HEK293 (cell line): ENCODE measurements at regions not wholly inside any gene's neighbourhood (a gene's known extent, or its start where the extent isn't known, plus 50 kb on each side); places are given as distances from the start of the nearest gene placed in this dataset.

Source experiments
- CTCF ChIA-PET: fragments of 350-600 bp; formaldehyde crosslinking; extraction: SDS; loops from one replicate; lab custom pipeline; 2021; ENCODE audit warnings: antibody characterized with exemption; lab: Yijun Ruan, JAX
- POLR2A ChIA-PET: fragments of 300-600 bp; formaldehyde crosslinking; extraction: SDS; loops from one replicate; lab custom pipeline; 2020; ENCODE audit warnings: antibody characterized with exemption, inconsistent platforms; lab: Yijun Ruan, JAX
- H3K27ac ChIP-seq: fragments of 200-500 bp; sonication (Bioruptor generic); 2 replicates; pipeline ENCODE4 v1.5.1; 2014; ENCODE audit warnings: low read depth, low read length, control low read depth, inconsistent platforms; ENCODE audit errors: extremely low read depth
- H3K36me3 ChIP-seq, 2 experiments: fragments of 200-500 bp in 1 of 2; sonication (Bioruptor generic) in 1 of 2; 1 replicate in 1 of 2; 2 replicates in 1 of 2; pipeline ENCODE4 v1.5.1; 2014 to 2017; ENCODE audit warnings: inconsistent platforms in 2 of 2, low read length in 2 of 2; ENCODE audit not compliant: control insufficient read depth in 2 of 2, insufficient read depth in 1 of 2
- H3K4me1 ChIP-seq: fragments of 200-500 bp; sonication (Bioruptor generic); 2 replicates; pipeline ENCODE4 v1.5.1; 2014; ENCODE audit warnings: mild to moderate bottlenecking, low read length, inconsistent platforms; ENCODE audit not compliant: control insufficient read depth, insufficient read depth
- H3K4me3 ChIP-seq: 2 replicates; pipeline ENCODE4 v1.5.1; 2011; ENCODE audit warnings: low read depth, mild to moderate bottlenecking, control low read depth, low read length, moderate library complexity
- H3K9me3 ChIP-seq: fragments of 200-500 bp; sonication (Bioruptor generic); 2 replicates; pipeline ENCODE4 v1.5.1; 2014; ENCODE audit warnings: low read depth, low read length, inconsistent platforms; ENCODE audit not compliant: control insufficient read depth, insufficient read depth
- AEBP2 ChIP-seq: fragments of 450-650 bp; formaldehyde crosslinking; IDR thresholded peaks from 2 replicates; pipeline ENCODE4 v1.5.1; 2016; ENCODE audit warnings: missing biosample characterization, missing genetic modification characterization, borderline replicate concordance
- BCL11B ChIP-seq: fragments of 450-650 bp; formaldehyde crosslinking; IDR thresholded peaks from 2 replicates; pipeline ENCODE4 v1.5.1; 2016; ENCODE audit warnings: low read depth, missing biosample characterization, missing genetic modification characterization
- KLF16 ChIP-seq: fragments of 450-650 bp; formaldehyde crosslinking; IDR thresholded peaks from 2 replicates; pipeline ENCODE4 v1.5.1; 2017; ENCODE audit warnings: missing biosample characterization, missing genetic modification characterization
- MEIS1 ChIP-seq: sonication (generic); formaldehyde crosslinking; IDR thresholded peaks from 2 replicates; pipeline ENCODE4 v1.8.1; 2022; ENCODE audit warnings: missing genetic modification reagents, mild to moderate bottlenecking, borderline replicate concordance
- PBX3 ChIP-seq: sonication (generic); formaldehyde crosslinking; IDR thresholded peaks from 2 replicates; pipeline ENCODE4 v1.8.1; 2022; ENCODE audit warnings: mild to moderate bottlenecking, moderate library complexity, missing genetic modification reagents
- SP2 ChIP-seq: fragments of 450-650 bp; formaldehyde crosslinking; IDR thresholded peaks from 2 replicates; pipeline ENCODE4 v1.5.1; 2016; ENCODE audit warnings: missing biosample characterization, missing genetic modification characterization
- SP7 ChIP-seq: fragments of 450-650 bp; formaldehyde crosslinking; IDR thresholded peaks from 2 replicates; pipeline ENCODE4 v1.5.1; 2016; ENCODE audit warnings: missing biosample characterization, missing genetic modification characterization
- WT1 ChIP-seq: fragments of 450-650 bp; formaldehyde crosslinking; IDR thresholded peaks from 2 replicates; pipeline ENCODE4 v1.5.1; 2016; ENCODE audit warnings: missing biosample characterization, missing genetic modification characterization
- YY2 ChIP-seq: fragments of 450-650 bp; formaldehyde crosslinking; IDR thresholded peaks from 2 replicates; pipeline ENCODE4 v1.5.1; 2016; ENCODE audit warnings: missing biosample characterization, missing genetic modification characterization
- ZBTB10 ChIP-seq: fragments of 450-650 bp; formaldehyde crosslinking; IDR thresholded peaks from 2 replicates; pipeline ENCODE4 v1.5.1; 2016; ENCODE audit warnings: missing biosample characterization, missing genetic modification characterization
- ZBTB17 ChIP-seq: fragments of 450-650 bp; formaldehyde crosslinking; IDR thresholded peaks from 2 replicates; pipeline ENCODE4 v1.5.1; 2016; ENCODE audit warnings: missing biosample characterization, missing genetic modification characterization
- ZBTB44 ChIP-seq: fragments of 450-650 bp; IDR thresholded peaks from 2 replicates; pipeline ENCODE4 v1.5.1; 2018; ENCODE audit warnings: missing biosample characterization, mild to moderate bottlenecking, missing genetic modification characterization
- ZNF146 ChIP-seq: fragments of 450-650 bp; formaldehyde crosslinking; IDR thresholded peaks from 2 replicates; pipeline ENCODE4 v1.5.1; 2016; ENCODE audit warnings: missing biosample characterization, missing genetic modification characterization
- ZNF175 ChIP-seq: fragments of 450-650 bp; formaldehyde crosslinking; IDR thresholded peaks from 2 replicates; pipeline ENCODE4 v1.5.1; 2016; ENCODE audit warnings: missing biosample characterization, missing genetic modification characterization
- ZNF362 ChIP-seq: fragments of 450-650 bp; formaldehyde crosslinking; IDR thresholded peaks from 2 replicates; pipeline ENCODE4 v1.5.1; 2016; ENCODE audit warnings: missing biosample characterization, missing genetic modification characterization
- ZNF426 ChIP-seq: fragments of 450-650 bp; formaldehyde crosslinking; IDR thresholded peaks from 2 replicates; pipeline ENCODE4 v1.5.1; 2017; ENCODE audit warnings: missing biosample characterization, missing genetic modification characterization, mild to moderate bottlenecking, inconsistent platforms, moderate library complexity
- ZNF473 ChIP-seq: fragments of 450-650 bp; formaldehyde crosslinking; IDR thresholded peaks from 2 replicates; pipeline ENCODE4 v1.5.1; 2017; ENCODE audit warnings: missing biosample characterization, missing genetic modification characterization
- ZNF513 ChIP-seq: fragments of 450-650 bp; IDR thresholded peaks from 2 replicates; pipeline ENCODE4 v1.5.1; 2018; ENCODE audit warnings: missing biosample characterization, missing genetic modification characterization
- ZNF529 ChIP-seq: fragments of 450-650 bp; formaldehyde crosslinking; IDR thresholded peaks from 2 replicates; pipeline ENCODE4 v1.5.1; 2017; ENCODE audit warnings: missing genetic modification characterization, missing biosample characterization; ENCODE audit not compliant: insufficient replicate concordance
- ZNF558 ChIP-seq: fragments of 450-650 bp; formaldehyde crosslinking; IDR thresholded peaks from 2 replicates; pipeline ENCODE4 v1.5.1; 2016; ENCODE audit warnings: missing biosample characterization, missing genetic modification characterization
- ZNF664 ChIP-seq: fragments of 450-650 bp; formaldehyde crosslinking; IDR thresholded peaks from 2 replicates; pipeline ENCODE4 v1.5.1; 2016; ENCODE audit warnings: missing biosample characterization, missing genetic modification characterization
- ZNF704 ChIP-seq: fragments of 450-650 bp; formaldehyde crosslinking; IDR thresholded peaks from 2 replicates; pipeline ENCODE4 v1.5.1; 2016; ENCODE audit warnings: missing biosample characterization, missing genetic modification characterization
- ZNF707 ChIP-seq: fragments of 450-650 bp; formaldehyde crosslinking; IDR thresholded peaks from 2 replicates; pipeline ENCODE4 v1.5.1; 2016; ENCODE audit warnings: missing biosample characterization, missing genetic modification characterization
- ZNF791 ChIP-seq: fragments of 450-650 bp; formaldehyde crosslinking; IDR thresholded peaks from 2 replicates; pipeline ENCODE4 v1.5.1; 2016; ENCODE audit warnings: missing biosample characterization, missing genetic modification characterization
- ZNF792 ChIP-seq: fragments of 450-650 bp; formaldehyde crosslinking; IDR thresholded peaks from 2 replicates; pipeline ENCODE4 v1.5.1; 2016; ENCODE audit warnings: missing biosample characterization, missing genetic modification characterization
- ZSCAN30 ChIP-seq: fragments of 450-650 bp; IDR thresholded peaks from 2 replicates; pipeline ENCODE4 v1.5.1; 2018; ENCODE audit warnings: missing biosample characterization, mild to moderate bottlenecking, missing genetic modification characterization, moderate library complexity

- H3K36me3 ChIP-seq = no peaks in the 10 kb centered on the region
- POLR2A ChIA-PET = no interaction called here
- H3K9me3 ChIP-seq = no peaks in the 10 kb centered on the region
- TF ChIP-seq ZNF704 (tag by site-specific recombination) (no peak), ZNF426 (tag by site-specific recombination) (no peak), ZNF558 (tag by site-specific recombination) (no peak), ZNF791 (tag by site-specific recombination) (no peak), ZNF664 (tag by site-specific recombination) (no peak), ZNF792 (tag by site-specific recombination) (no peak), ZNF707 (tag by site-specific recombination) (no peak), YY2 (tag by site-specific recombination) (no peak), MEIS1 (CRISPR knock-in tag) (no peak), SP2 (tag by site-specific recombination) (no peak), WT1 (no peak), ZNF146 (tag by site-specific recombination) (no peak), ZNF175 (tag by site-specific recombination) (no peak), ZNF362 (tag by site-specific recombination) (no peak), BCL11B (tag by site-specific recombination) (no peak), ZBTB10 (no peak)
- H3K27ac ChIP-seq = no peak overlapping the region
- CTCF ChIA-PET = interaction anchor here (0.7 kb wide), 1 partner anchor 120 kb away, joined by 3 read pairs; no protein-coding TSS in a partner anchor
- no peaks in the 10 kb centered on the region for H3K4me1 ChIP-seq
- H3K4me3 ChIP-seq = no peak overlapping the region
Observed at GRCh38 chr6:163648868-163649267, 234.3 kb downstream of the QKI start.

GRCh38 chr6:163647624-163648023 is 233.1 kb downstream of the QKI start:
- Histone ChIP-seq H3K27ac (no peak overlapping the region), H3K4me3 (no peak overlapping the region), H3K36me3 (no peaks in the 10 kb centered on the region), H3K9me3 (no peaks in the 10 kb centered on the region), H3K4me1 (no peaks in the 10 kb centered on the region)
- POLR2A ChIA-PET = no interaction called here
- CTCF ChIA-PET = interaction anchor here (0.6 kb wide), 1 partner anchor 23 kb away, joined by 6 read pairs; no protein-coding TSS in a partner anchor
- TF ChIP-seq ZBTB17 (tag by site-specific recombination) (no peak), ZNF513 (tag by site-specific recombination) (no peak), AEBP2 (tag by site-specific recombination) (no peak), ZNF558 (tag by site-specific recombination) (no peak), PBX3 (CRISPR knock-in tag) (no peak), KLF16 (tag by site-specific recombination) (no peak), ZBTB44 (tag by site-specific recombination) (no peak), SP7 (tag by site-specific recombination) (no peak), ZSCAN30 (no peak), ZNF529 (tag by site-specific recombination) (no peak), ZNF473 (tag by site-specific recombination) (no peak)
